HS-5 (cell line): ENCODE measurements at regions not wholly inside any gene's neighbourhood (a gene's known extent, or its start where the extent isn't known, plus 50 kb on each side); places are given as distances from the start of the nearest gene placed in this dataset.
"Not testable (repeated sequence)": the region's sequence is repeated elsewhere in the genome, so short reads cannot be mapped to it uniquely, and the experiment has no call there.

Source experiments
- DNase-seq: peaks from one replicate; pipeline ENCODE4 v3.0.0-alpha.2; 2012; ENCODE audit warnings: low read depth

DNA sequence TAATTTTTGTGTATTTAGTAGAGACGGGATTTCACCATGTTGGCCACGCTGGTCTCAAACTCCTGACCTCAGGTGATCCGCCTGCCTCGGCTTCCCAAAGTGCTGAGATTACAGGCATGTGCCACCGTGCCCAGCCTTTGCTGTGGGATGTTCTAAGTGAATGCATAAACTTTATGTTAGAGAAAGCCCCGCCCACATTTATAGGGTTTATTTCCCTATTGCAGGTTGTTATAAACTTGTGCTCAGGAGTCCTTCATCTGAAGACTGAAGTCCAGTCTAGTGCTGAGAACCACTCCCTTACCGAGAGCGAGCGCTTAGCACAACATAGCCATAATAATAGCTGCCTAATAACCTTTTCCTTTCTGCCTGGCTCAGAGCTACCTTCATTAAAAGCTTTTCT, 75.4 kb upstream of the ZNF217 start:
- no peak for DNase-seq

DNA sequence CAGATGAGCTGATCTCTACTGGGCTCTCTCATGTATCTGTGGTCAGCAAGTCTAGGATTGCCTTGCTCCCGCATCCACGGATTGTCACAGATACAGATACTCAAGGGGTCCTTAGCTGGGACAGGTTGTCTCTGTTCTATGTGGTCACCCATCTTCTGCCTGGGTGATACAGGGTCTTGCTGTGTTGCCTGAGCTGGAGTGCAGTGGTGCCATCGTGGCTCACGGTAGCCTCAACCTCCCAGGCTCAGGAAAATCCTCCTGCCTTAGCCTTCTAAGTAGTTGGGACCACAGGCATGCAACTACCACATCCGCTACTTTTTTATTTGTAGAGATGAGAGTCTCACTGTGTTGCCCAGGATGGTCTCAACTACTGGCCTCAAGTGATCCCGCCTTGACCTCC, 72.5 kb upstream of the ZNF217 start:
- DNase-seq, result no peak

- no peak for DNase-seq
Measured at GRCh38 chr20:53664121-53664520, 70.5 kb upstream of the ZNF217 start.

GRCh38 chr20:53663521-53663920, 69.9 kb upstream of the ZNF217 start:
- DNase-seq, result not testable (repeated sequence)

GRCh38 chr20:53662595-53662994, 69.0 kb upstream of the ZNF217 start:
- DNase-seq, result no peak

- DNase-seq, result no peak
Measured at GRCh38 chr20:53660947-53661381, 67.3 kb upstream of the ZNF217 start.

GRCh38 chr20:53660078-53660909, 66.7 kb upstream of the ZNF217 start:
- no peak for DNase-seq

GRCh38 chr20:53658973-53659372, 65.3 kb upstream of the ZNF217 start:
- DNase-seq, result no peak

GRCh38 chr20:53658322-53658721, 64.7 kb upstream of the ZNF217 start:
- DNase-seq, result no peak

- no peak for DNase-seq
Measured at GRCh38 chr20:53657732-53658131, 64.1 kb upstream of the ZNF217 start.

GRCh38 chr20:53657279-53657678, 63.6 kb upstream of the ZNF217 start:
- DNase-seq, result no peak

- DNase-seq, result peak; percentile 93
Measured at GRCh38 chr20:53656293-53657202, 62.9 kb upstream of the ZNF217 start.

GRCh38 chr20:53655625-53656292, 62.1 kb upstream of the ZNF217 start:
- DNase-seq, result peak; percentile 91

- no peak for DNase-seq
Measured at GRCh38 chr20:53654932-53655624, 61.4 kb upstream of the ZNF217 start.

DNA sequence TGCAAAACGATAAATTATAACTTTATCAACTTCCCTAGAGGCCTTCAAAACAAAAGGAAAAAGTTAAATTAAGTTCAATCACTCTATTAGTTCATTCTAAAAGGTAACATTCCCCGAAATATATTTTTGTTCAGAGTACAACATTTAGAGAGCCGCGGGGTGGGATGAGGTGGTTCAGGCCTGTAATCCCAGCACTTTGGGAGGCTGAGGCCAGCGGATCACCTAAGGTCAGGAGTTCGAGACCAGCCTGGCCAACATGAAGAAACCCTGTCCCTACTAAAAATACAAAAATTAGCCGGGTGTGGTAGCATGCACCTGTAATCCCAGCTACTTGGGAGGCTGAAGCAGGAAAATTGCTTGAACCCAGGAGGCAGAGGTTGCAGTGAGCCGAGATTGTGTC, 60.9 kb upstream of the ZNF217 start:
- not testable (repeated sequence) for DNase-seq

DNA sequence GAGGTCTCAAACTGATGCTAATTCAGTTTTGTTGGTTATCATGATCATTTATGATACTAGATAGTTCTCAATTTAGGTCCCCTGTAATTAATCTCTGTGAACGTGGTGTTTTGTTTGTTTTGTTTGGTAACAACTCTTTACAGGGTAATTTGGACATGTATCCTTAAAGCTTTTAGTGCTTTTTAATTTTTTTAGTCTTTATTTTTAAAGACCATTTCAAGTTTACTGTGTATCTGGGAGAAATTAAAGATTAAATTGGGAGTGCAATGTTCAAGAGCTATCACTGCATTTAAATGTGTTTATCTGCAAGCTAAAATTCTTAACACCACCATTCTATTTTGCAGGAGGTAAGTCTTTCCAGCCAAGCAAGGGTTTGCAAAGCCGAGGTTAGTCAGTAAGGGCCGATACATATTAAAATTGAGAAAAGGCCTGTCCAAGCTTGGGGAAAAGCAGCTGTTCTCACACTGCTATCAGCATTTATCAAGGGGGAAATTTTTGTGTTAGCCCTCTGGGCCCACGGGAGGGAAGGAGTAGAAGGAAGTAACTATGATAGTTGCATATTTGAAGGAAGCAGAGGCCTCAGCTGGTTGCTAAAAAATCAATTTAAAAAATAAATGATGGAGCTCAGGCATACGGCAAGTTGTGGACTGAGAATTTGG, 59.3 kb upstream of the ZNF217 start:
- DNase-seq, result no peak

DNA sequence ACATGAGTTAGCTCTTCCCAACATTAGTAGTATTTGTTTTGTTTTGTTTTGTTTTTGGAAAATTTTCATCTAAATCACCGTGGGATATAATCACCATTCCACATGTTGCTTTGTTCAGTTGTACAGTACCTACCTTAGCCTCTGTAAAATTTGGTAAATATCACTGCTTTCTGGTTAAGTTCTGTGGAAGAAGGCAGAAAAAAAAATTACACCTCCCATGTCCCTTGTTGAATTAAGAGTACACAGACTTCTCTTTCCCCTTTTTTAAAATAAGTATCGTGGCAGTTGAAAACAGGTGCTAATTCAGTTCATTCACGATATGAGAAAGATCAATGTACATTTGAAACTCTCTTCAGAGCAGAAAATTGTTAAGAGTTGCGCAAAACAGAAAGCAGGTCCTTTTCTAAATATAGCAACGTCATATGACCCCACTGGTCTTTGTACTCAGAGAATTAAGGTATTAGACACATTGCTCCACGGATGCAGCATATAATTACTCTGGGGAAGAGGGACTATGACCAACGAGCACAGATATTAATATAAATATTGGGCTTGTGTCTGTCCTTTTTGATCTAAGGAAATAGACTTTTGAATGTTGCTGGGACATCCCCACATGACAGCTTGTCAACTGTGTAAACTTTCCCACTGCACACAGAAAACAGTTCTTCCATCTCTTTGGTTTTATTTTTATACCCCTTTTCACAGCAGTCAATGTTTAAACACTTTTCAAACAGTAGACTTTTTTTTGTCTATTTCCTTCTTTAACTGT, 58.6 kb upstream of the ZNF217 start:
- DNase-seq, result no peak

DNA sequence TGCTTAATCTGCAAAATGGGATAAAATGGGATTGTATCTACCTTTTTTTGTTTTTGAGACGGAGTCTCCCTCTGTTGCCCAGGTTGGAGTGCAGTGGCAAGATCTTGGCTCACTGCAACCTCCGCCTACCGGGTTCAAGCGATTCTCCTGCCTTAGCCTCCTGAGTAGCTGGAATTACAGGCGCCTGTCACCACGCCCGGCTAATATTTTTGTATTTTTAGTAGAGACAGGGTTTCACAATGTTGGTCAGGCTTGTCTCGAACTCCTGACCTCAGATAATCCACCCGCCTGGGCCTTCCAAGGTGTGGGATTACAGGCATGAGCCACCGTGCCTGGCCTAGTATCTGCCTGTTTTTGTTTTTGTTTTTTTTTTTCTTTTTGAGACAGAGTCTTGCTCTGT, 55.9 kb upstream of the ZNF217 start:
- DNase-seq, result not testable (repeated sequence)

DNA sequence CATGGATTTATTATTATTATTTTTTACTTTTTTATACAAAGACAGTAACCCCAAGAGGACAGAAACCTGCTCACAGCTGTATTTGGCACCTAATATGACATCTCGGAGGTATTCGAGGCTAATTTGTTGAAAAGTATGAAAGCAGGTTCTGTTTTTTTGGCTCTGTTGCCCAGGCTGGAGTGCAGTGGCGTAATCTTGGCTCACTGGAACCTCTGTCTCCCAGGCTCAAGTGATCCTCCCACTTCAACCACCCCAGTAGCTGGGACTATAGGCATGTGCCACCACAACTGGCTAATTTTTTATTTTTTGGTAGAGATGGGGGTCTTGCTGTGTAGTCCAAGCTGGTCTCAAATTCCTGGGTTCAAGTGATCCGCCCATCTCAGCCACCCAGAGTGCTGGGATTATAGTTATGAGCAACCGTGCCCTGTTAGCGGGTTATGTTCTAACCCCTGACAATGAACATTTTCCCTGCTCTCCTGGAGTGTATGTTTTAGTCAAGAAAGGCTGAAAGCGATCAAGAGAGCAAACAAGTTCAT, 53.7 kb upstream of the ZNF217 start:
- DNase-seq, result no peak

DNA sequence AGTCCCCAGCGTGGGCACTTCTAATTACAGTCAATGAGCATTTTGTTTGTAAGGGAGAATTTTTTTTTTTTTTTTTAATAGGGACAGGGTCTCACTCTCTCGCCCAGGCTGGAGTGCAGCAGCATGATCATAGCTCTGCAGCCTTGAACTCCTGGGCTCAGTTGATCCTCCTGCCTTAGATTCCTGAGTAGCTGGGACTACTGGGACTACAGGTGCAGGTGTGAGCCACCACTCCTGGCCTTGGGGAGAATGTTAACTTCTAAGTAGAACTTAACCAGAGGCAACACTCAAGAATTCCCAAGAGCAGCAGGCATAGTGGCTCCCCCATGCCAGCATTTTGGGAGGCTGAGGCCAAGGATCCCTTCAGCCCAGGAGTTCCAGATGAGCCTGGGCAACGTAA, 52.9 kb upstream of the ZNF217 start:
- no peak for DNase-seq
